Activated CD8-positive, alpha-beta T cell treated with anti-CD3 and anti-CD28 coated beads for 36 hours (primary cell): ENCODE measurements at regions not wholly inside any gene's neighbourhood (a gene's known extent, or its start where the extent isn't known, plus 50 kb on each side); places are given as distances from the start of the nearest gene placed in this dataset.

ENCODE experiments used
- ATAC-seq: fragments of 200-7000 bp; cut with Tn5 transposase; one replicate; pipeline ENCODE4 v1.10.0; 2021; ENCODE audit warnings: mild to moderate bottlenecking, moderate library complexity
- CTCF ChIA-PET: fragments of 350-600 bp; sonication (Branson Sonifier 250); formaldehyde crosslinking; loops from one replicate; lab custom pipeline; 2021; ENCODE audit warnings: antibody characterized with exemption; lab: Charles Lee
- POLR2A ChIA-PET: fragments of 350-600 bp; sonication (Branson Sonifier 250); formaldehyde crosslinking; loops from one replicate; lab custom pipeline; 2021; ENCODE audit warnings: antibody characterized with exemption; lab: Charles Lee
- DNase-seq: peaks from one replicate; pipeline ENCODE4 v3.0.0-alpha.2; 2020
- H3K27ac Mint-ChIP-seq: one replicate; pipeline ENCODE4 v1.8.0; 2021; ENCODE audit warnings: mild to moderate bottlenecking, mixed read lengths
- H3K27me3 Mint-ChIP-seq: one replicate; pipeline ENCODE4 v1.8.0; 2021; ENCODE audit warnings: mixed read lengths
- H3K36me3 Mint-ChIP-seq: one replicate; pipeline ENCODE4 v1.8.0; 2021; ENCODE audit warnings: low read depth, mixed read lengths
- H3K4me1 Mint-ChIP-seq: one replicate; pipeline ENCODE4 v1.8.0; 2021; ENCODE audit warnings: low read depth, mixed read lengths
- H3K4me3 Mint-ChIP-seq: one replicate; pipeline ENCODE4 v1.8.0; 2021; ENCODE audit warnings: mild to moderate bottlenecking, moderate library complexity, mixed read lengths
- H3K9me3 Mint-ChIP-seq: one replicate; pipeline ENCODE4 v1.8.0; 2021; ENCODE audit warnings: mixed read lengths
- CTCF ChIP-seq: fragments of 200-600 bp; IDR thresholded peaks from one replicate; pipeline ENCODE4 v1.8.0; 2022; ENCODE audit warnings: antibody characterized with exemption, mild to moderate bottlenecking
- intact Hi-C: fragments of 100-400 bp; cut with micrococcal nuclease; formaldehyde crosslinking; loops from one replicate; pipeline ENCODE4 v1.10.0; 2022

DNA sequence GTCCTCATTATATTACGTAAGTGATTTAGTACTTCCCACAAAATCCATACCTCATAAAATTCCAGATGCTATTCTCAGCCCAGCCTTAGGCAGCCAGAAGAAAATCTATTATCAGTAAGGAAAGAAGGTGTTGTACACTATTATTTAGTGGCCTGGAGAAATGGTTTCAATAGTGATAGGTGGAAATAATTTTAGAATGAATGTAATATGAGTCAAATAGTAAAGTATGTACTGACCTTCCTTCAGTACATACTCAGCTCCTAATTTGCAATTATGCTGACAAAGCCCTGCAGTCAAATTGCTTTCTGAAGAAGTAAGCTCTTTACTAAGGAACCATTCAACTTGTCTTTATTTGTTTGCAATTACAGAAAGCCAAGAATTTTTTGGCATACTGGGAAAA, 409.2 kb downstream of the HTR1A start:
- no peaks in the 10 kb centered on the region for H3K9me3 Mint-ChIP-seq
- no peak for TF ChIP-seq CTCF
- no peak overlapping the region for H3K27ac Mint-ChIP-seq
- ATAC-seq (no peak), DNase-seq (no peak)
- ChIA-PET CTCF (no interaction called here), POLR2A (no interaction called here)
- no peaks in the 10 kb centered on the region for H3K4me1 Mint-ChIP-seq
- no peaks in the 10 kb centered on the region for H3K36me3 Mint-ChIP-seq
- H3K4me3 Mint-ChIP-seq, result no peak overlapping the region
- intact Hi-C loops, result no loop called here
- H3K27me3 Mint-ChIP-seq, result no peaks in the 10 kb centered on the region

GRCh38 chr5:63535840-63536602, 426.2 kb downstream of the HTR1A start:
- ATAC-seq (no peak), DNase-seq (no peak)
- no peak overlapping the region for H3K27ac Mint-ChIP-seq
- ChIA-PET POLR2A (no interaction called here), CTCF (no interaction called here)
- peaks cover 2% of the 10 kb centered on the region for H3K9me3 Mint-ChIP-seq
- TF ChIP-seq CTCF, result no peak
- H3K4me3 Mint-ChIP-seq, result no peak overlapping the region
- no peaks in the 10 kb centered on the region for H3K27me3 Mint-ChIP-seq
- no peaks in the 10 kb centered on the region for H3K4me1 Mint-ChIP-seq
- no peaks in the 10 kb centered on the region for H3K36me3 Mint-ChIP-seq
- intact Hi-C loops, result no loop called here

DNA sequence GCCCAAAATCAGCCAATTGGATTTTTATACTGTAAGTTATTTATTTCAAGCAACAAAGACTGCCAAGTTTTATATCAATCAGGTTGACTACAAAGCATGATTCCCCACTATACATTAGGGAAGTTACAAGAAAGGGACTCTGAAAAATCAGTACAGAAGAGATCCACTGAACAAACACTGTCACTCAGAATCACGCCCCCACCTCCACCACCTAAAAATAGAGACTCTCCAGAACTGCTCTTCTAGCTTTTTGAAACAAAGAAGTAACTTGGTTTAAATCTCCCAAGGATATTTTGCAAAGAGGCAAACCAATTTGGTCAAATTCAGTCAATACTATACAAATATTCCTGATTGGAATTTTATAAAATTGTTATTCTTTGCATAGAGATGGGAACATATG, 438.0 kb downstream of the HTR1A start:
- H3K4me3 Mint-ChIP-seq, result no peak overlapping the region
- CTCF ChIA-PET, result no interaction called here
- no peak for TF ChIP-seq CTCF
- H3K36me3 Mint-ChIP-seq, result no peaks in the 10 kb centered on the region
- POLR2A ChIA-PET, result interaction anchor here (0.6 kb wide), 1 partner anchor 62 kb away, joined by 3 read pairs; no protein-coding TSS in a partner anchor
- DNase-seq (no peak), ATAC-seq (no peak)
- no peaks in the 10 kb centered on the region for H3K4me1 Mint-ChIP-seq
- no peak overlapping the region for H3K27ac Mint-ChIP-seq
- H3K27me3 Mint-ChIP-seq, result no peaks in the 10 kb centered on the region
- peaks cover 13% of the 10 kb centered on the region for H3K9me3 Mint-ChIP-seq
- intact Hi-C loops, result no loop called here

DNA sequence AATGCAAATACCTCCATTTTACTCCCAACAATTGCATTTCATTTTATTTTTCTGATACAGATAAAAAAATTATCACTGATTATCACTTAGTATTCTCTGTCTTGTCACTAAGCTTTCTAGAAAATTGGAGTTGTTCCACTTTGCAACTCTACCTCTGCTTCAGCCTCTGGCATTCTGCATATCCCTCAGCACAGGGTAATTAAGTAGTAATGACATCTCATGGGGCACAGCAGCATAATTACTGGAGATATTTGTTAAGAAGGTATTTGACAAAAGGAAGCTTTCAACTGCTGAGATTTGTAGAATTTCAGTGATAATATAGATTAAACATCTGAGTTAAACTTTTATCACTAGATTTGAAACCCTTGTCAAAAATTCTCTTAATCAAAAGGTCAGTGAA, 446.2 kb downstream of the HTR1A start:
- intact Hi-C loops, result no loop called here
- DNase-seq, result no peak
- Mint-ChIP-seq H3K9me3 (peaks cover 8% of the 10 kb centered on the region), H3K4me1 (no peaks in the 10 kb centered on the region), H3K27ac (no peak overlapping the region), H3K27me3 (no peaks in the 10 kb centered on the region), H3K36me3 (no peaks in the 10 kb centered on the region), H3K4me3 (no peak overlapping the region)
- ChIA-PET CTCF (no interaction called here), POLR2A (no interaction called here)
- no peak for TF ChIP-seq CTCF
- ATAC-seq, result no peak

DNA sequence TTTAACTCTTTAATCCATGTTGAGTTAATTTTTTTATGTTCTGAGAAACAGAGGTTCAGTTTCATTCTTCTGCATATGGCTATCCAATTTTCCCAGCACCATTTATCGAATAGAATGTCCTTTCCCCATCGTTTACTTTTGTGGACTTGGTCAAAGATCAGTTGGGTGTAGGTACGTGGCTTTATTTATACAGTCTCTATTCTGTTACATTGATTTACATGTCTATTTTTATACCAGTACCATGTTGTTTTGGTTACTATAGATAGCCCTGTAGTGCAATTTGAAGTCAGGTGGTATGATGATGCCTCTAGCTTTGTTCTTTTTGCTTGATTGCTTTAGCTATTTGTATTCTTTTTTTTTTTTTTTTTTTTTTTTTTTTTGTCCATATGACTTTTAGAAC, 462.0 kb downstream of the HTR1A start:
- H3K27me3 Mint-ChIP-seq, result no peaks in the 10 kb centered on the region
- no peaks in the 10 kb centered on the region for H3K36me3 Mint-ChIP-seq
- H3K27ac Mint-ChIP-seq, result no peak overlapping the region
- ChIA-PET CTCF (no interaction called here), POLR2A (no interaction called here)
- no peak for TF ChIP-seq CTCF
- DNase-seq (no peak), ATAC-seq (no peak)
- no peak overlapping the region for H3K4me3 Mint-ChIP-seq
- peaks cover 11% of the 10 kb centered on the region for H3K9me3 Mint-ChIP-seq
- intact Hi-C loops, result no loop called here
- H3K4me1 Mint-ChIP-seq, result no peaks in the 10 kb centered on the region
